ENCODE measurements at regions not wholly inside any gene's neighbourhood (a gene's known extent, or its start where the extent isn't known, plus 50 kb on each side); places are given as distances from the start of the nearest gene placed in this dataset.

GRCh38 chr10:110444004-110444337 lies 53.7 kb upstream of the DUSP5 start (continued):
- no peak for TF ChIP-seq ZNF462 (CRISPR knock-in tag; IDR thresholded peaks at IDR 0.05)
- TF ChIP-seq STAT1 (IDR thresholded peaks at IDR 0.05; ENCODE audit: unreplicated experiment), result no peak
- no peak for TF ChIP-seq ZNF331 (CRISPR knock-in tag; IDR thresholded peaks at IDR 0.05; ENCODE audit: low read depth)
- TF ChIP-seq POLR2AphosphoS5 (IDR thresholded peaks at IDR 0.05; ENCODE audit: low read depth), result no peak

GRCh38 chr10:110445871-110446270 lies 51.8 kb upstream of the DUSP5 start:
- no peak overlapping the region for H3K4me3 Mint-ChIP-seq
- TF ChIP-seq EZH2phosphoT487 (IDR thresholded peaks at IDR 0.05; ENCODE audit: unreplicated experiment) (no peak), STAT1 (IDR thresholded peaks at IDR 0.05; ENCODE audit: unreplicated experiment) (no peak), CTCF (conservative IDR thresholded peaks at IDR 0.05; ENCODE audit: low read depth in 2 of 2) (no peak), REST (IDR thresholded peaks at IDR 0.05; ENCODE audit: unreplicated experiment) (no peak), CREB1 (CRISPR knock-in tag; IDR thresholded peaks at IDR 0.05; ENCODE audit: low read depth) (no peak), EZH2 (IDR thresholded peaks at IDR 0.05; ENCODE audit: low read depth, unreplicated experiment) (no peak), ETS1 (IDR thresholded peaks at IDR 0.05) (no peak), ZNF331 (CRISPR knock-in tag; IDR thresholded peaks at IDR 0.05; ENCODE audit: low read depth) (no peak)

More at GRCh38 chr10:110445871-110446270, 51.8 kb upstream of the DUSP5 start:
- no peak overlapping the region for H3K27ac ChIP-seq (ENCODE audit: low read depth)
- Mint-ChIP-seq H3K27me3 (ENCODE audit: insufficient read depth, low read depth, poor library complexity) (peaks cover 6% of the 10 kb centered on the region), H3K9me3 (no peaks in the 10 kb centered on the region), H3K4me1 (peaks cover 15% of the 10 kb centered on the region), H3K27ac (no peak overlapping the region), H3K36me3 (ENCODE audit: low read depth) (no peaks in the 10 kb centered on the region)
- H3K27me3 ChIP-seq (ENCODE audit: insufficient read depth), result no peaks in the 10 kb centered on the region
- DNase-seq (ENCODE audit: low spot score) (no peak), ATAC-seq (no peak)
- no peaks in the 10 kb centered on the region for H4K20me1 ChIP-seq (replicated peaks; ENCODE audit: insufficient read depth)
- no peak overlapping the region for H3K4me3 ChIP-seq
- no peaks in the 10 kb centered on the region for H3K36me3 ChIP-seq (ENCODE audit: insufficient read depth)
- no peaks in the 10 kb centered on the region for H3F3A ChIP-seq (replicated peaks; ENCODE audit: low read depth)
- H3K4me1 ChIP-seq (ENCODE audit: insufficient read depth), result no peaks in the 10 kb centered on the region
- 0 out of 2 replicates have a peak, but pooled peaks cover 3% of the 10 kb centered on the region for H3K9me2 ChIP-seq (ENCODE audit: insufficient read depth)
- no peak overlapping the region for H3K4me2 ChIP-seq
- no peaks in the 10 kb centered on the region for H3K79me2 ChIP-seq (replicated peaks; ENCODE audit: insufficient read depth)
- H2AFZ ChIP-seq, result no peak overlapping the region

Data from GM23338 (cell line).